SK-N-SH (cell line): ENCODE measurements at regions not wholly inside any gene's neighbourhood (a gene's known extent, or its start where the extent isn't known, plus 50 kb on each side); places are given as distances from the start of the nearest gene placed in this dataset.

Experiments used
- CTCF ChIA-PET: fragments of 300-600, 350-600 bp; formaldehyde crosslinking; extraction: SDS; loops from one replicate; lab custom pipeline; 2021; lab: Yijun Ruan, JAX
- POLR2A ChIA-PET: fragments of 350-600 bp; sonication (Branson Sonifier 250); formaldehyde crosslinking; extraction: SDS; loops from one replicate; lab custom pipeline; 2020; ENCODE audit warnings: antibody characterized with exemption, inconsistent platforms; lab: Yijun Ruan, JAX
- DNase-seq: peaks from one replicate; pipeline ENCODE4 v3.0.0; 2012
- H2AFZ ChIP-seq: fragments of 200-600 bp; sonication (generic); 2 replicates; pipeline ENCODE4 v1.8.1; 2016; ENCODE audit warnings: antibody characterized with exemption, mild to moderate bottlenecking, low read depth
- H3F3A ChIP-seq: fragments of 200-600 bp; sonication (generic); replicated peaks from 2 replicates; pipeline ENCODE3; 2016; ENCODE audit warnings: antibody characterized with exemption, mild to moderate bottlenecking; ENCODE audit not compliant: insufficient read depth
- H3K27ac ChIP-seq, 2 experiments: fragments of 200-500 bp in 1 of 2; fragments of 200-600 bp in 1 of 2; sonication (Bioruptor generic) in 1 of 2; sonication (generic), shearing (Covaris generic) in 1 of 2; 2 replicates each; pipeline versions ENCODE4 v1.5.1 to v1.6.1; 2014 to 2016; ENCODE audit warnings: low read depth in 2 of 2, inconsistent platforms in 1 of 2, low read length in 1 of 2, mild to moderate bottlenecking in 1 of 2, mixed read lengths in 1 of 2
- H3K27me3 ChIP-seq: fragments of 200-600 bp; sonication (generic), shearing (Covaris generic); 2 replicates; pipeline ENCODE4 v1.6.1; 2016; ENCODE audit warnings: mixed run types; ENCODE audit not compliant: insufficient read depth
- H3K36me3 ChIP-seq, 2 experiments: fragments of 200-500 bp in 1 of 2; fragments of 200-600 bp in 1 of 2; sonication (Bioruptor generic) in 1 of 2; sonication (generic) in 1 of 2; replicated peaks in 1 of 2; 2 replicates each; pipeline versions ENCODE3 to v1.5.1; 2014 to 2016; ENCODE audit warnings: low read length in 1 of 2, mild to moderate bottlenecking in 1 of 2; ENCODE audit not compliant: insufficient read depth in 2 of 2, control insufficient read depth in 1 of 2
- H3K4me1 ChIP-seq, 2 experiments: fragments of 200-500 bp in 1 of 2; fragments of 200-600 bp in 1 of 2; sonication (Bioruptor generic) in 1 of 2; sonication (generic), shearing (Covaris generic) in 1 of 2; 2 replicates each; pipeline versions ENCODE4 v1.5.1 to v1.6.1; 2014 to 2016; ENCODE audit warnings: low read depth in 1 of 2, low read length in 1 of 2, mixed run types in 1 of 2; ENCODE audit not compliant: insufficient read depth in 2 of 2, control insufficient read depth in 1 of 2
- H3K4me2 ChIP-seq: fragments of 200-600 bp; sonication (generic), shearing (Covaris generic); 2 replicates; pipeline ENCODE4 v1.6.1; 2017; ENCODE audit warnings: mixed run types
- H3K4me3 ChIP-seq, 2 experiments: fragments of 200-500 bp in 1 of 2; fragments of 200-600 bp in 1 of 2; sonication (Bioruptor generic) in 1 of 2; sonication (generic), shearing (Covaris generic) in 1 of 2; 2 replicates each; pipeline versions ENCODE4 v1.5.1 to v1.8.1; 2014 to 2016; ENCODE audit warnings: low read depth in 2 of 2, inconsistent platforms in 1 of 2, low read length in 1 of 2, mild to moderate bottlenecking in 1 of 2, mixed read lengths in 1 of 2, moderate library complexity in 1 of 2
- H3K79me2 ChIP-seq: fragments of 200-600 bp; sonication (generic); 2 replicates; pipeline ENCODE4 v1.8.1; 2017; ENCODE audit warnings: mild to moderate bottlenecking; ENCODE audit not compliant: insufficient read depth
- H3K9ac ChIP-seq: fragments of 200-600 bp; sonication (generic); 2 replicates; pipeline ENCODE4 v1.6.1; 2017; ENCODE audit warnings: mixed run types
- H3K9me2 ChIP-seq: fragments of 200-600 bp; sonication (generic); 2 replicates; pipeline ENCODE4 v1.6.1; 2017; ENCODE audit warnings: mixed run types
- H3K9me3 ChIP-seq: fragments of 200-600 bp; sonication (generic); 2 replicates; pipeline ENCODE4 v1.6.1; 2017; ENCODE audit warnings: mixed run types, mild to moderate bottlenecking, moderate library complexity
- H4K20me1 ChIP-seq: fragments of 200-600 bp; sonication (generic); 2 replicates; pipeline ENCODE4 v1.6.1; 2017; ENCODE audit warnings: mild to moderate bottlenecking, mixed run types; ENCODE audit not compliant: insufficient read depth
- CTCF ChIP-seq: fragments of 200-600 bp; sonication (generic); IDR thresholded peaks from 2 replicates; pipeline ENCODE4 v1.6.1; 2017; ENCODE audit warnings: antibody characterized with exemption, mild to moderate bottlenecking, moderate library complexity
- ELF1 ChIP-seq: IDR thresholded peaks from 2 replicates; pipeline ENCODE4 v1.4.0; 2012
- EP300 ChIP-seq, 2 experiments: IDR thresholded peaks; 2 replicates each; pipeline versions ENCODE4 v1.4.0 to v1.6.1; 2012; ENCODE audit warnings: borderline replicate concordance in 1 of 2, low read depth in 1 of 2, low read length in 1 of 2
- FOSL2 ChIP-seq: IDR thresholded peaks from 2 replicates; pipeline ENCODE4 v1.4.0; 2012; ENCODE audit warnings: low read depth, mild to moderate bottlenecking, moderate library complexity, borderline replicate concordance
- FOXJ3 ChIP-seq: sonication (generic); formaldehyde crosslinking; IDR thresholded peaks from 2 replicates; pipeline ENCODE4 v1.5.1; 2020; ENCODE audit warnings: mild to moderate bottlenecking, missing genetic modification reagents
- FOXM1 ChIP-seq: IDR thresholded peaks from 2 replicates; pipeline ENCODE4 v1.4.0; 2012; ENCODE audit warnings: low read depth, mild to moderate bottlenecking
- GABPA ChIP-seq: IDR thresholded peaks from 2 replicates; pipeline ENCODE4 v1.4.0; 2012; ENCODE audit warnings: low read depth, mild to moderate bottlenecking
- GATA2 ChIP-seq: sonication (generic); formaldehyde crosslinking; IDR thresholded peaks from 2 replicates; pipeline ENCODE4 v1.5.0; 2020; ENCODE audit warnings: mild to moderate bottlenecking, missing genetic modification reagents
- JUND ChIP-seq: IDR thresholded peaks from 2 replicates; pipeline ENCODE4 v1.4.0; 2012
- MXI1 ChIP-seq: IDR thresholded peaks from 2 replicates; pipeline ENCODE4 v1.6.1; 2012; ENCODE audit warnings: mild to moderate bottlenecking, low read depth, low read length, improper control_type of control experiment
- NFIC ChIP-seq: IDR thresholded peaks from 2 replicates; pipeline ENCODE4 v1.4.0; 2012; ENCODE audit warnings: borderline replicate concordance
- PBX3 ChIP-seq: IDR thresholded peaks from 2 replicates; pipeline ENCODE4; 2012
- RAD21 ChIP-seq: IDR thresholded peaks from 2 replicates; pipeline ENCODE4 v1.6.1; 2012; ENCODE audit warnings: mild to moderate bottlenecking, low read length
- RCOR1 ChIP-seq: fragments of 150-350 bp; IDR thresholded peaks from 2 replicates; pipeline ENCODE4 v1.6.1; 2017; ENCODE audit warnings: antibody characterized with exemption, low read length
- RFX5 ChIP-seq: IDR thresholded peaks from 2 replicates; pipeline ENCODE4 v1.6.1; 2012; ENCODE audit warnings: mild to moderate bottlenecking, improper control_type of control experiment, low read length
- RXRA ChIP-seq: IDR thresholded peaks from 2 replicates; pipeline ENCODE4 v1.4.0; 2012; ENCODE audit warnings: low read depth, mild to moderate bottlenecking, borderline replicate concordance
- SIN3A ChIP-seq: IDR thresholded peaks from 2 replicates; pipeline ENCODE4 v1.6.1; 2012; ENCODE audit warnings: low read depth, mild to moderate bottlenecking, low read length, moderate library complexity, borderline replicate concordance
- SMC3 ChIP-seq: IDR thresholded peaks from 2 replicates; pipeline ENCODE4 v1.6.1; 2012; ENCODE audit warnings: low read depth, low read length, improper control_type of control experiment
- USF1 ChIP-seq: IDR thresholded peaks from 2 replicates; pipeline ENCODE4 v1.4.0; 2012; ENCODE audit warnings: low read depth, borderline replicate concordance
- YY1 ChIP-seq: IDR thresholded peaks from 2 replicates; pipeline ENCODE4 v1.4.0; 2012; ENCODE audit warnings: low read depth, mild to moderate bottlenecking
- WGBS: methylation state at CpG from one replicate; pipeline ENCODE4 v1.1.6; 2017; ENCODE audit warnings: low lambda C conversion rate; 5-methylcytosine and 5-hydroxymethylcytosine counted together

GRCh38 chr9:2525147-2525546 lies 96.4 kb upstream of the VLDLR start:
- POLR2A ChIA-PET, result no interaction called here
- no peak for DNase-seq

GRCh38 chr9:2526071-2526828 lies 95.3 kb upstream of the VLDLR start:
- H2AFZ ChIP-seq, result no peak overlapping the region
- no peaks in the 10 kb centered on the region for H4K20me1 ChIP-seq
- CTCF ChIA-PET, result interaction anchor here (1.4 kb wide), 1 partner anchor 13 kb away, joined by 4 read pairs; no protein-coding TSS in a partner anchor
- DNase-seq, result no peak
- TF ChIP-seq GABPA, result no peak
- no peak for TF ChIP-seq GATA2 (CRISPR knock-in tag)
- no peak for TF ChIP-seq USF1
- TF ChIP-seq FOSL2, result no peak
- TF ChIP-seq JUND, result no peak
- no peak for TF ChIP-seq RFX5
- no peak for TF ChIP-seq CTCF
- no peak for TF ChIP-seq RAD21
- no peak for TF ChIP-seq NFIC
- TF ChIP-seq SIN3A, result no peak
- no peak for TF ChIP-seq SMC3
- TF ChIP-seq, all 33 proteins: peak for 0
- Histone ChIP-seq H3K9ac (no peak overlapping the region), H3K36me3 (no peaks in the 10 kb centered on the region), H3F3A (no peaks in the 10 kb centered on the region), H3K4me1 (no peaks in the 10 kb centered on the region), H3K4me2 (no peak overlapping the region), H3K27me3 (no peaks in the 10 kb centered on the region), H3K9me2 (no peaks in the 10 kb centered on the region), H3K27ac (no peak overlapping the region), H3K9me3 (no peaks in the 10 kb centered on the region), H3K4me3 (no peak overlapping the region), H3K79me2 (no peaks in the 10 kb centered on the region)
- POLR2A ChIA-PET, result no interaction called here
- 53% methylated on average over 2 of the region's 2 CpGs for WGBS

More at GRCh38 chr9:2525147-2525546, 96.4 kb upstream of the VLDLR start:
- Histone ChIP-seq H2AFZ (no peak overlapping the region), H3K4me2 (no peak overlapping the region), H3K9ac (no peak overlapping the region), H3K27me3 (no peaks in the 10 kb centered on the region), H3F3A (no peaks in the 10 kb centered on the region), H3K4me1 (no peaks in the 10 kb centered on the region), H3K27ac (no peak overlapping the region), H4K20me1 (no peaks in the 10 kb centered on the region), H3K4me3 (no peak overlapping the region), H3K36me3 (no peaks in the 10 kb centered on the region), H3K79me2 (no peaks in the 10 kb centered on the region), H3K9me3 (no peaks in the 10 kb centered on the region), H3K9me2 (no peaks in the 10 kb centered on the region)
- CTCF ChIA-PET, result no interaction called here
- 48% methylated on average over 2 of the region's 2 CpGs for WGBS
- no peak for TF ChIP-seq FOXM1
- no peak for TF ChIP-seq JUND
- TF ChIP-seq RXRA, result no peak
- no peak for TF ChIP-seq RFX5
- no peak for TF ChIP-seq PBX3
- TF ChIP-seq SIN3A, result no peak
- no peak for TF ChIP-seq FOXJ3 (CRISPR knock-in tag)
- TF ChIP-seq MXI1, result no peak
- TF ChIP-seq RCOR1, result no peak
- TF ChIP-seq YY1, result no peak
- TF ChIP-seq ELF1, result no peak
- TF ChIP-seq NFIC, result no peak
- no peak for TF ChIP-seq FOSL2
- TF ChIP-seq EP300 (IDR thresholded peaks at IDR 0.05; ENCODE audit: borderline replicate concordance in 1 of 2, low read depth in 1 of 2, low read length in 1 of 2), result no peak
- no peak for TF ChIP-seq GABPA
